NOMO-1 treated with dmso at 0.1 percent for 144 hours (cell line): ENCODE measurements at regions not wholly inside any gene's neighbourhood (a gene's known extent, or its start where the extent isn't known, plus 50 kb on each side); places are given as distances from the start of the nearest gene placed in this dataset.

ENCODE experiments used
- DNase-seq: peaks from one replicate; lab custom pipeline; 2025; ENCODE audit not compliant: unreplicated experiment; lab: John Stamatoyannopoulos, UW

DNA sequence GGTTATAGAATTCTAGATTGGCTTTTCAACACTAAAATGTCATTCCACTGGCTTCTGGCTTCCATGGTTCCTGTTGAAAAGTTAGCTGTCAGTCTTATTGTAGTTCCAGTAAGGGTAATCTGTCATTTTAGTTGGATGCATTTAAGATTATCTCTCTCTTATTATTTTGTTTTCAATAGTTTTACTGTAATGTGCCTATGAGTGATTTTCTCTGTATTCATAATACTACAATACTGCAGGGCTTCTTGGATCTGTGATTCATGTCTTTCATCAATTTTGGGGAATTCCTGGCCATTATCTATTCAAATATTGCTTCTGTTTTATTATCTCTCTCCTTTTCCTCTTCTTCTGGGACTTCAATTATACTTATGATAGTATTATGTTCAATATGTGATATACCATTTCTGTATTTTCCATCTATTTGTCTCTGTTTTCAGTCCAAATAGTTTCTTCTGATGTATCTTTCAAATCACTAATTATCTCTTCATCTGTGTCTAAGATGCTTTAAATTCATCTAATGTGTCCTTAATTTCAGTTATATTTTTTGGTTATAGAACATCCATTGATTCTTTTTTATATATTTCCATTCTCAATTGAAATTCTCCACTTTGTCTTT lies 101.5 kb downstream of the KCTD15 start:
- no peak for DNase-seq

- DNase-seq: no peak
Measured at GRCh38 chr19:33900817-33901216, 104.1 kb downstream of the KCTD15 start.

GRCh38 chr19:33902395-33902794 lies 105.7 kb downstream of the KCTD15 start:
- no peak for DNase-seq

- no peak for DNase-seq
Measured at GRCh38 chr19:33902802-33903488, 106.3 kb downstream of the KCTD15 start.

GRCh38 chr19:33903489-33903850 lies 106.8 kb downstream of the KCTD15 start:
- DNase-seq: no peak

GRCh38 chr19:33904681-33905080 lies 108.0 kb downstream of the KCTD15 start:
- DNase-seq: no peak

GRCh38 chr19:33905473-33905936 lies 108.8 kb downstream of the KCTD15 start:
- no peak for DNase-seq

DNA sequence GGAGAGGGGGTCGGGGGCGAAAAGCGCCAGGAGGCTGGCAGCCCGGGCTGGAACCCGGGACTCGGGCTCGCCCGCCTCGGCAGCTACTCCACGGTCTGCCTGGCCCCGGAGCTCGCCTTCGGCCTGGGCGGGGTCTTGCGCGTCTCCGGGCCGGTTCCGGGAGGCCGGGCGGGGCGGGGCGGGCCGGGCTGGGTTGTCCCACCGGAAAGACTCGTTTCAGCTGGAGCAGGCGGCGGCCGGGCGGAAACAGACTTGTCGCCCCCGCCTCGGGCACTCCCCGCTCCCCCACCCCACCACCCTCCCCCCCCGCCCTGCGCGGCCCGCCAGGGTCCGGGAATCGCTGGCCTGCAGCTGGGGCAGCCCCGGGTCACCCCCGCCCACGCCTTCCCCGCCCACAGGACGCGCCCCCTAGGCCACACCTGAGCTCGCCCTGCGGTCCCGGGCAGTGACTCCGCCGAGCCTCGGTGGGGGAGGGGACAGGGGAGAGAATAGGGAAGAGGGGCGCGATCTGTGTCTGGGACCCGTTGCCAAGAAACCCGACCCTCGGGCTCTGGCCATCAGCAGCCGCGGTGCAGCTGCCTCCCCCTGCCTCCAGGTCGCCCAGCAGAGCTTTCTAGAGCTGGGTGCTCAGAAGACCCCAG lies 109.4 kb downstream of the KCTD15 start:
- no peak for DNase-seq

DNA sequence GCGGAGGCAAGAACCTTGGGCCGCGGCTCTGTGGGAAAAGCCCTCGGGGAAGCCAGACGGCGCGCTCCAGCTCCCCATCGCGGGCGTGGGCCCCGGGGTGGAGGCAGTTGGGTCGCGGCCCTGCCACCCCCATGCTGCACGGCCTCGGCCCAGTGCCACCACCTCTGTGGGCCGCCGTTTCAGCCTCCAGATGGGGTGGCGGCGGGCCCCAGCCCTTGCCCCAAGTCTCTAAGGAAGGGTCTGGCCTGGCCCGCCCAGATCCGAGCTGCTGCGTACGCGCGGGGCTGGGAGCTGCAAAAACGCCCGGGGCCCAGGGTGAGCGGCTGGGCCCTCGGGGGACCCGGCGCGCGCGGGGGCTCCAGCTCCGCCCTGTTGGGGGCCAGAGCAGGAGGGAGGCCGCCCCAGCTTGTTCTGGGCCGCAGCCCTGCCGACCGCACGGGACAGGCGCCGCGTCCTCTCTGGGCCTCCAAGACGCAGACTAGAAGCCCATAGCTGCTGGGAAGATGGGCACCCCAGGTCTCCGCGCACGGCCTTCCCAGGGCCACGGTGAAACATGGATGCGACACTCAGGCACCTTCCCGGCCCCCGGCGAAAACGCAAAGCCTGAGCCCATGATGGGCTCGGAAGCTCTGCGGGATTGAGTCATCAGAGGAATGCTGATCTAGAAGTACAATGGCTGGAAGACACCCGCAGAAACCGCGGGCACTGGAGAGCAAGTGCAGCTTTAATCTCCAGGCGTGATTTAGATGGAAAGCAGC lies 110.1 kb downstream of the KCTD15 start:
- no peak for DNase-seq

DNA sequence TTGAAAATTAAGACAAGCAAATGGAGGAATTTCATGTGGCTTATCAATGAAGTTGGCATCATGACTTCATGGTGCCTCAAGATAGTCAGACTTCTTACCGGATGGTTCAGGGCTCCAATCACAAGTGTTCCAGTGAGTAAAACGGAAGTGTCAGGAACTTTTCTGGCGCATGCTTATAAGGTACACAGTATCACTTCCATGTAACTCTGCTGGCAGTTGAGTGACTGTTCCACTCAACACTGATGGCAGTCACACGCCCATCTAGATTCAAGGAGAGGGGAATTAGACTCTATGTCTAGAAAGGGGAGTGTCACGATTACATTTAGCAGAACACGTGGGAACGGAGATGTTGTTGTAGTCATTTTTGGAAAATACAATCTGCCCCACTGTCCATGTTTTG lies 114.3 kb downstream of the KCTD15 start:
- DNase-seq: no peak

- DNase-seq: no peak
Measured at GRCh38 chr19:33914599-33914998, 117.9 kb downstream of the KCTD15 start.

DNA sequence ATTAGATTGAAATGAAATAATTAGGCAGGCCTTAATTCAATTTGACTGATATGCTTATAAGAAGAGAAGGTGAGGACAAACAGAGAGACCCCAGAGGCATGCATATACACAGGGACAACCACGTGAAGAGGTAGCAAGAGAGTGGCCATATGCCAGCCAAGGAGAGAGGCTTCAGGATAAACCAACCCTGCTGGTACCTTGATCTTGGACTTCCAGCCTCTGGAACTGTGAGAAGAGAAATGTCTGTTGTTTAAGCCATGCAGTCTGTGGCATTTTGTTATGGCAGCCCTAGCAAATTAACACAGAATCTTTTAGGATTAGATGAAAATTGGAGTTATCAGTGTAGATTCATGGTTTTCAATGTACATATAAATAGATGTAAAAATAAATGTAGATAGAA lies 120.1 kb downstream of the KCTD15 start:
- no peak for DNase-seq

DNA sequence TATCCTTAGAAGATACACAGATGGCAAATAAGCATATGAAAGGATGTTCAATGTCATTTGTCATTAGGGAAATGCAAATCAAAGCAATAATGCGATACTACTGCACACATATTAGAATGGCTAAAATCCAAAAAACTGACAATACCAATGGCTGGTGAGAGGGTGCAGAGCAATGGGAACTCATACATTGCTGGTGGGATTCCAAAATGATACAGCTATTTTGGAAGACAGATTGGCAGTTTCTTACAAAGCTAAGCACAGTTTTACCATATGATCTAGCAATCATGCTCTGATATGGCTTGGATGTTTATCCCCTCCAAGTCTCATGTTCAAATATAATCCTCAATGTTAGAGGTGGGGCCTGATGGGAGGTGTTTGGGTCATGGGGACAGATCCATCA lies 122.6 kb downstream of the KCTD15 start:
- no peak for DNase-seq

DNA sequence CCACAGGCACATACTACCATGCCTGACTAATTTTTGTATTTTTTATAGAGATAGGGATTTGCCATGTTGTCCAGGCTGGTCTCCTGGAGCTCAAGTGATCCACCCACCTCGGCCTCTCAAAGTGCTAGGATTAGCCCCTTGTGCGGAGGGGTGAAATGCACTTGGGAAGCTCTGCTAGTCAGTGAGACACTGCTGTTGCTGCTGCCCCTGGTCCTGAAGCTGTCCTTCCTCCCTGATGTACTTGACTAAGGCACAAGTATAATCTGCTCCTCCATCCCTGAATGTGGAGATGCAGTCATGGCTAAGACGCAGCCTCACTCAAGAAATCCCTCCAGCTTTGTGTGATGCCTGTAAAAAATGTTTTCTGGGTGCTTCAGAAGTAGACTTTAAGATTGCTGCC lies 124.5 kb downstream of the KCTD15 start:
- DNase-seq: no peak

DNA sequence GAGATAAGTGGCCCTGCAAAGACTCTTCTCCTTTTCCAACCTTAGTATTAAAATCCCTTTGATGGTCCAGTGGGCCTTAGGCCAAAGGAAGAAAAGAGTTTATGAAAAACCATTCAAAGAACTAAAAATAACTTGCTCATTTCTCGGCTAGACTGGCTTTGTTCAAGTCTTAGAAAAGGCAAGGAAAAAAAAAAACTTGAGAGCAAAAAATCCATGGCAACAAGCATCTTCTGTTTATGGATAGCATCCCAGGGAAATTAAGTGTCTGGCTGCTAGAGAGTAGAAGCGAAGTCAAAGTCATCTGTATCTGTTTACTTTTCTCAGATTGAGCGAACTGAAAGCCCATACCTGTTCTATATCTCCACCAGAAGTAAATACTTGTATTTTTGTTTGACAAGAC lies 129.6 kb downstream of the KCTD15 start:
- no peak for DNase-seq

GRCh38 chr19:33927789-33928457 lies 131.3 kb downstream of the KCTD15 start:
- no peak for DNase-seq

DNA sequence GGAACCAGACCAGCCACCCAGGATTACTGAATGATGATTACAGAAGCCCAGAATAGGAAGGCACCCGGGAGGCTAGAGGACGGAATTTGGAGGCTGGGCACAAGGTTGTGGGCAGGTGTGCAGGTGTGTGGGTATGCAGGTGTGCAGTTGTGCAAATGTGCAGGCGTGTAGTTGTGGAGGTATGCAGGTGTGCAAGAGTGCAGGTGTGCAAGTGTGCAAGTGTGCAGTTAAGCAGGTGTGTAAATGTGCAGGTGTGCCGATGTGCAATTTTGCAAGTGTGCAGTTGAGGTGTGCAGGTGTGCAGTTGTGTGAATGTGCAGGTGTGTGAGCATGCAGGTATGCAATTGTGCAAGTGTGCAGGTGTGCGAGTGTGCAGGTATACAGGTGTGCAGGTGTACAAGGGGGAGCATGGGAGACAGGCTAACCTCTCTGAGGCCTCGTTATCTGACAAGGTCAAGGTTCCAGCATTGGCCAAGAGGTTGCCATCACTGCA lies 131.8 kb downstream of the KCTD15 start:
- no peak for DNase-seq

DNA sequence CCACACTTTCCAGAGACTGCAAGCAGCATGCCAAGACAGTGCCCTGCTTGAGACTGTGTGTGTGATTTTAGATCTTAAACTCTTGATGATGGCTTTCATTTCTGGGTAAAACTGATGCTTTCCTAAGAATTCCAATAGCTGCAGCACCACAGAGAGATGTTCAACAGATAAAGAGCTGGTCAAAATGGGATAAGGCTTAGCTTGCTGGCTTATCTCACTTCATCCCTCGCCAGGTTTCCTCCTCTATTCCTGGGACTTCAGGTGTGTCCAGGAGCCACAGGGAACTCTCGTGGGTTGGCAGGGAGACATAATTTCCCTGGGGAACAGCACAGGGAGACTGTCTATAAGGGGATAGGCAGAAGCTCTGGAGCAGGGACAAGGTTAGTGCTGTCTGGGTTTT lies 137.3 kb downstream of the KCTD15 start:
- DNase-seq: no peak

GRCh38 chr19:33938821-33939220 lies 142.2 kb downstream of the KCTD15 start:
- DNase-seq: no peak

GRCh38 chr19:33941133-33941532 lies 144.5 kb downstream of the KCTD15 start:
- no peak for DNase-seq
